Subcutaneous abdominal adipose tissue (tissue), 5 donors: ENCODE measurements at regions not wholly inside any gene's neighbourhood (a gene's known extent, or its start where the extent isn't known, plus 50 kb on each side); places are given as distances from the start of the nearest gene placed in this dataset.

Experiments used
- H3K27ac ChIP-seq: one replicate; pipeline ENCODE4 v1.7.0; 2013; ENCODE audit warnings: low read depth, mild to moderate bottlenecking, inconsistent platforms, low read length, moderate library complexity
- H3K27me3 ChIP-seq, 5 donors: one replicate each; pipeline ENCODE4 v1.7.0; 2013; ENCODE audit warnings: low read length in 5 of 5, inconsistent platforms in 1 of 5; ENCODE audit not compliant: control insufficient read depth in 5 of 5, insufficient read depth in 4 of 5
- H3K36me3 ChIP-seq, 5 donors: one replicate each; pipeline ENCODE4 v1.7.0; 2013; ENCODE audit warnings: low read length in 5 of 5; ENCODE audit not compliant: control insufficient read depth in 5 of 5, insufficient read depth in 5 of 5
- H3K4me1 ChIP-seq, 5 donors: one replicate each; pipeline ENCODE4 v1.7.0; 2013; ENCODE audit warnings: low read length in 5 of 5, mild to moderate bottlenecking in 3 of 5, moderate library complexity in 1 of 5; ENCODE audit not compliant: control insufficient read depth in 5 of 5, insufficient read depth in 5 of 5
- H3K4me3 ChIP-seq, 5 donors: one replicate each; pipeline ENCODE4 v1.7.0; 2013; ENCODE audit warnings: low read length in 5 of 5, low read depth in 1 of 5
- H3K9ac ChIP-seq, 5 donors: one replicate each; pipeline ENCODE4 v1.7.0; 2013; ENCODE audit warnings: low read length in 5 of 5, mild to moderate bottlenecking in 4 of 5, moderate library complexity in 3 of 5
- H3K9me3 ChIP-seq, 5 donors: one replicate each; pipeline ENCODE4 v1.7.0; 2013; ENCODE audit warnings: low read length in 5 of 5; ENCODE audit not compliant: control insufficient read depth in 5 of 5
- donor health status: healthy.
- donor health status: healthy.
- donor health status: healthy.
- donor health status: healthy.
- donor health status: healthy.

GRCh38 chr5:89269721-89270120 lies 386.7 kb upstream of the MEF2C start:
- H3K4me1 ChIP-seq: no peaks in the 10 kb centered on the region
- H3K4me3 ChIP-seq: no peak overlapping the region
- H3K9ac ChIP-seq: no peak overlapping the region
- no peaks in the 10 kb centered on the region for H3K9me3 ChIP-seq
- no peaks in the 10 kb centered on the region for H3K36me3 ChIP-seq
- H3K27ac ChIP-seq: no peak overlapping the region
- H3K27me3 ChIP-seq: no peaks in the 10 kb centered on the region

- no peaks in the 10 kb centered on the region for H3K36me3 ChIP-seq
- no peaks in the 10 kb centered on the region for H3K4me1 ChIP-seq
- H3K9me3 ChIP-seq: no peaks in the 10 kb centered on the region
- H3K27me3 ChIP-seq: no peaks in the 10 kb centered on the region
- H3K9ac ChIP-seq: no peak overlapping the region
- H3K27ac ChIP-seq: no peak overlapping the region
- H3K4me3 ChIP-seq: no peak overlapping the region
Measured at GRCh38 chr5:89268460-89268859, 385.5 kb upstream of the MEF2C start.

GRCh38 chr5:89267788-89268187 lies 384.8 kb upstream of the MEF2C start:
- H3K27ac ChIP-seq: no peak overlapping the region
- no peaks in the 10 kb centered on the region for H3K27me3 ChIP-seq
- H3K9me3 ChIP-seq: no peaks in the 10 kb centered on the region

GRCh38 chr5:89265511-89266179 lies 382.7 kb upstream of the MEF2C start:
- Histone ChIP-seq H3K27ac (no peak overlapping the region), H3K9me3 (no peaks in the 10 kb centered on the region), H3K27me3 (no peaks in the 10 kb centered on the region), H3K4me1 (no peaks in the 10 kb centered on the region), H3K4me3 (no peak overlapping the region), H3K36me3 (no peaks in the 10 kb centered on the region), H3K9ac (no peak overlapping the region)

More at GRCh38 chr5:89267788-89268187, 384.8 kb upstream of the MEF2C start:
- Histone ChIP-seq H3K36me3 (no peaks in the 10 kb centered on the region), H3K4me1 (no peaks in the 10 kb centered on the region), H3K4me3 (no peak overlapping the region), H3K9ac (no peak overlapping the region)

- Histone ChIP-seq H3K9ac (no peak overlapping the region), H3K4me1 (no peaks in the 10 kb centered on the region), H3K27ac (no peak overlapping the region), H3K36me3 (no peaks in the 10 kb centered on the region), H3K4me3 (no peak overlapping the region), H3K27me3 (no peaks in the 10 kb centered on the region), H3K9me3 (no peaks in the 10 kb centered on the region)
Measured at GRCh38 chr5:89263846-89264245, 380.9 kb upstream of the MEF2C start.

- Histone ChIP-seq H3K4me1 (no peaks in the 10 kb centered on the region), H3K27me3 (no peaks in the 10 kb centered on the region), H3K9ac (no peak overlapping the region), H3K27ac (no peak overlapping the region), H3K9me3 (no peaks in the 10 kb centered on the region), H3K4me3 (no peak overlapping the region), H3K36me3 (no peaks in the 10 kb centered on the region)
Measured at GRCh38 chr5:89262030-89262429, 379.0 kb upstream of the MEF2C start.

- Histone ChIP-seq H3K9me3 (no peaks in the 10 kb centered on the region), H3K36me3 (no peaks in the 10 kb centered on the region), H3K9ac (no peak overlapping the region), H3K4me1 (no peaks in the 10 kb centered on the region), H3K27ac (no peak overlapping the region), H3K27me3 (no peaks in the 10 kb centered on the region), H3K4me3 (no peak overlapping the region)
Measured at GRCh38 chr5:89260254-89260653, 377.3 kb upstream of the MEF2C start.

GRCh38 chr5:89255845-89256463 lies 373.0 kb upstream of the MEF2C start:
- Histone ChIP-seq H3K27me3 (no peaks in the 10 kb centered on the region), H3K27ac (no peak overlapping the region), H3K4me1 (no peaks in the 10 kb centered on the region), H3K4me3 (no peak overlapping the region), H3K9me3 (no peaks in the 10 kb centered on the region), H3K36me3 (no peaks in the 10 kb centered on the region), H3K9ac (no peak overlapping the region)

GRCh38 chr5:89253666-89254352 lies 370.8 kb upstream of the MEF2C start:
- H3K4me3 ChIP-seq: no peak overlapping the region

GRCh38 chr5:89246864-89247263 lies 363.9 kb upstream of the MEF2C start:
- H3K9ac ChIP-seq: no peak overlapping the region
- no peaks in the 10 kb centered on the region for H3K4me1 ChIP-seq
- no peaks in the 10 kb centered on the region for H3K36me3 ChIP-seq
- H3K27me3 ChIP-seq: no peaks in the 10 kb centered on the region
- no peaks in the 10 kb centered on the region for H3K9me3 ChIP-seq
- no peak overlapping the region for H3K27ac ChIP-seq
- H3K4me3 ChIP-seq: no peak overlapping the region

More at GRCh38 chr5:89253666-89254352, 370.8 kb upstream of the MEF2C start:
- Histone ChIP-seq H3K9ac (no peak overlapping the region), H3K9me3 (no peaks in the 10 kb centered on the region), H3K36me3 (no peaks in the 10 kb centered on the region), H3K27me3 (no peaks in the 10 kb centered on the region), H3K4me1 (no peaks in the 10 kb centered on the region), H3K27ac (no peak overlapping the region)
